ENCODE measurements at regions not wholly inside any gene's neighbourhood (a gene's known extent, or its start where the extent isn't known, plus 50 kb on each side); places are given as distances from the start of the nearest gene placed in this dataset.

DNA sequence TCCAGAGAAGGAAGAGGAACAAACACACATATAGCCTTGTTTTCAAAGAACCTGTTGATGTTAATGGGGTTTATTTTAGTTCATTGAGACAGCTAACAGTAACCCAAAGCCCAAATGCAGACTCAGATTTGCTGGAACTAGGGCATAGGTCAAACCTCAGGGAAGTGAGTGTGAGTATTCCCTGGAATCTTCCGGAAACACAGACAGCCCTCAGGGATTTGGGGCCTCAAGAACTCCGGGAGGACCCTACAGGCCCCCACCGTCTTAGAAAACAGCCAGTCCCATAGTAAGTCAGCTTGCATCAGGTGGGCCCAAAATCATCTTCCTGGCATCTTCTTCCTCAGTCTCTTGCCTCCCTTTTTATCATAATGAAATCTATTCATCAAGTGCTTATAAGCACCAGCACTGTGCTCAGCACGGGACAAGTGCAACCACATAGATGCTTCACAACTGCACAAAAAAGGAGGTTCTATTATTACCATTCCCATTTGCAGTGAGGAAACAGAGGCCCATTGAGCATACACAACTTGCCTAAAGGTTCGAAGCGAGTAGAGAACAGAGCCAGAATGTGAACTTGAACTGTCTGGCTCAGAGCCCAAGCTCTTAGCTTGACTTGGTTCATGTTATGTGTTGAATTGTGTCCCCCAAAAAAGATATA is 50.2 kb upstream of the BCL11A start:
- DNase-seq, result no peak

GRCh38 chr2:60604486-60605064 is 51.1 kb upstream of the BCL11A start:
- no peak for DNase-seq

DNA sequence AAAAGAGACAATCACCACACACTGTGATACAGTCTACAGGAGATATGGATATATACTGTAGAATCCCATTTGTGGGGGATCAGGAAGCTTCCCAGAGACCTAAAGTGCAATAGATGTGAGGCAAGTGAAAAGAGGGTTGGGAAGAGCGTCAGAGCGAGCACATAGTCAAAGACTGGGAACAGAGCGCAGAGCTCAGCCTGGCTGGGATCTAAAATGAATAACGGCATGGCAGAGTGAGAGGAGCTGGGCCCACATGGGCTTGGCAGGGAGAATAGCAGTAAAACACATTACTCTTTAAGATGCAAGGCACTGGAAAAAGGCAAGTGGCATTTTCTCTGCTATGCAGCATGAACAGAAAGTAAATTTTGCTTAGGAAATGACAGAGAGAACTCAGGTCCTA is 52.4 kb upstream of the BCL11A start:
- DNase-seq, result no peak

- DNase-seq, result no peak
Measured at GRCh38 chr2:60608679-60609078, 55.2 kb upstream of the BCL11A start.

- DNase-seq, result no peak
Measured at GRCh38 chr2:60612033-60612432, 58.6 kb upstream of the BCL11A start.

DNA sequence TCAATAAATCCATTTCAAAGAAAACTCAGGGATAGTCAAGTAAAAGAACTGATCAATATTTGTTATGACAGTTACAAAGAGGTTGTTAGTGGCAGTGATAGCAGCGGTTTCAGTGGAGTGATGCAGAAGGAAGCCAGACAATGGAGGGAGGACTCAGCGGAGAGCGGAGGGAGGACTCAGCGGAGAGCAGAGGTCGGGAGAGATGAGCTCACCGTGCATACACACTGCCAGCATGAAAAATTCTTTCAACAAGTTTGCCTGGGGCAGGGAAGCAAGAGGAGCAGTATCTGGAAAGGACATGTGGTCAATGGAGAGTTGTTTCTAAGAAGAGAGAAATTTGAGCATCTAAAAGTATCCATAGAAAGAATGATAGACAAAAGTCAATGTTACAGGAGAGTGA is 60.9 kb upstream of the BCL11A start:
- no peak for DNase-seq

- DNase-seq, result no peak
Measured at GRCh38 chr2:60621688-60622429, 68.4 kb upstream of the BCL11A start.

DNA sequence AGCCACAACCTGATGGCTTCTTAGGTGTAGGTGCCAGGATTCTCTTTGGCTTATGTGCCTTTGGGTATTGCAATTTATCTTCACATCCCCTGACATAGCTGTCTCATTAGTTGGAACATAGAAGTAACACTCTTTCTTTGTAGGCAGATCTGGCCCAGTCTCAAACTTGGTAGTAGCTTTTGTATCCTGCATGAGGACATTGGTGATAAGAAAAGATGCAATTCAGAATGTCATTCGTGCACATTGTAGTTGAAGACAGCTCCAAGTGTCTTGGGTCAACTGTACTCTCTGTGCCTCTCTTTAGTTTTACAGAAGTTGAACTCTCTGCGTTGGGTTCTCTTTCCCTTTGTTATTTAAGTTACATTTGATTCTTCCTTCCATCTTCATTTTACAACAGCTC is 69.6 kb upstream of the BCL11A start:
- DNase-seq, result no peak

DNA sequence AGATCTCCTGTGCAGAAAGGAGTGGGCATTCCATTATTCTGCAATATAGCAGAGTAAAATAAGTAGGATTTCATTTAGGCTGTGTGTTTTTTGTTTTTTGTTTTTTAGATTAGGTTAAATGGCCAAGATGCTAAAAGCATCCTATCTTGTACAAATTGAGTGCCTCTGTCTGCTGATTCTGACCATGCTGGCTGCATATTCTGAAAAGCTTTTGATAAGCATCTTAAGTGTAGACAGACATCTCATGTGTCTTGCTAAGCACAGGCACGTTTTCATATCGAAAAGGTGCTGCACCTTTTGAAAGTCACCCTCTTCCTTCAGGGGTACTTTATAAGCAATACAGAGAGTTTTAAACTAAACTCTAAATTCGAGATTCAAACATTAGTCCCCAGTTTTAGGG is 74.0 kb upstream of the BCL11A start:
- no peak for DNase-seq

GRCh38 chr2:60628026-60628425 is 74.6 kb upstream of the BCL11A start:
- DNase-seq, result no peak

GRCh38 chr2:60628615-60629304 is 75.3 kb upstream of the BCL11A start:
- no peak for DNase-seq

DNA sequence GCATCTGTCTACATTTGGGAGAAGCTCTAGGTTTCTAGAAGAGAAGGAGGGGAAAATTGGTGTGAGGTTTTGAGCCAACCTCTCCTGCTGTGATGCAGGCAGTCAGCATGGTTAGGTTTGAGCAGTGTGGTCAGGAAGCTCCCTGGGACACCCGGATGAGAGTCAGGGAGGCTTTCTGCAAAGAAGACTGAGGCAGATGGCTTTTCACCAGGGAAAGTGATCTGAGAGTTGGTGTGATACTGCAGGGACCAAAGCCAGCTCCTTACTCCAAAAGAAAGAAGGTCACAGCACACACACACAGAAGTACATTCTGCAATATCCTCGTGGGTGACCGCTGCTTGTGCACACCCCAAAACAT is 75.8 kb upstream of the BCL11A start:
- DNase-seq, result no peak

GRCh38 chr2:60629801-60630385 is 76.4 kb upstream of the BCL11A start:
- no peak for DNase-seq

GRCh38 chr2:60633615-60634014 is 80.2 kb upstream of the BCL11A start:
- DNase-seq, result no peak

DNA sequence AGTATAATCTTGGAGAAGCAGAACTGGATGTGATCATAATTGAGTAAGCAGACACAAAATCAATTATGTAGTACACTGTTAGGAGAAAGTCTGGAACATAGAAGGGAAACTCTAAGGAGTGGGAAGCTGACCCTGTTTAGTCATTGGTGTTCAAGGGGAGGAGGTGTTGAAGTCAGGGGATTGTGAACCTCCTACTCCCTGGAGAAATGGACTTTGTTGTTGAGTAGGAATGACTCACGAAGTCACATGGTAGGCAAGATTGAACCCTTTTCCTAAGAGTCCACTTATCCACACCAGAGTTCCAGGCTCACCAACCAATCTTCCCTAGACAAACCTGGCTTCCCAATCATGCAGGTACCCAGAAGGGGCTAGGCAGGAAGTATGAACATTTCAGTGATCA is 81.0 kb upstream of the BCL11A start:
- DNase-seq, result no peak

- DNase-seq, result peak; percentile 38
Measured at GRCh38 chr2:60641811-60642788, 88.6 kb upstream of the BCL11A start.

GRCh38 chr2:60643747-60644146 is 90.3 kb upstream of the BCL11A start:
- no peak for DNase-seq

GRCh38 chr2:60644951-60645350 is 91.5 kb upstream of the BCL11A start:
- DNase-seq, result no peak

- DNase-seq, result no peak
Measured at GRCh38 chr2:60648191-60648590, 94.7 kb upstream of the BCL11A start.

- no peak for DNase-seq
Measured at GRCh38 chr2:60649721-60650120, 96.3 kb upstream of the BCL11A start.

- DNase-seq, result no peak
Measured at GRCh38 chr2:60652832-60653340, 99.4 kb upstream of the BCL11A start.

DNA sequence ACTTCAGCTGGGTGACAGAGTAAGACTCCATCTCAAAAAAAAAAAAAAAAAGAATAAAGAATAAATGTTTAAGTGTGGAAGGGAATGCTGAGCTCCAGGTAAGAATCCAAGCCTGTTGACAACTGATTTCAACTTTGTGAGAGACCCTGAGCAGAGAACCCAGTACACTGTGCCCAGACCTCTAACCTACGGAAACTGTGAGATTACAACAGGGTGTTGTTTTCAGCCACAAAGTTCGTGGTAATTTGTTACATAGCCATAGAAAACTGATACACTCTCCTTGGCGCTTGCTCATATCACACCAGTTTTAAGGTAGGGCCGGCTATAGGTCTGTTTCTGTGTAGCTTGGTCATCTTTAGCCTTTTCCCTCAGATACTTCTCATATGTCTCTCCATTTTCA is 98.4 kb upstream of the PAPOLG start:
- no peak for DNase-seq
